Chondrocyte (in vitro differentiated cells): ENCODE measurements at regions not wholly inside any gene's neighbourhood (a gene's known extent, or its start where the extent isn't known, plus 50 kb on each side); places are given as distances from the start of the nearest gene placed in this dataset.

Experiments
- DNase-seq: peaks from one replicate; pipeline ENCODE4 v3.0.0; 2021; ENCODE audit warnings: mixed read lengths, low spot score
- H3K27ac Mint-ChIP-seq: one replicate; pipeline ENCODE4 v1.8.0; 2021; ENCODE audit warnings: mild to moderate bottlenecking, moderate library complexity, mixed read lengths; ENCODE audit not compliant: unreplicated experiment
- H3K27me3 Mint-ChIP-seq: 2 replicates; pipeline ENCODE4 v1.8.0; 2021; ENCODE audit warnings: low read depth, mixed read lengths
- H3K36me3 Mint-ChIP-seq: 2 replicates; pipeline ENCODE4 v1.8.0; 2021; ENCODE audit warnings: low read depth, mixed read lengths
- H3K4me1 Mint-ChIP-seq: 2 replicates; pipeline ENCODE4 v1.8.0; 2021; ENCODE audit warnings: low read depth, mild to moderate bottlenecking, mixed read lengths
- H3K4me3 Mint-ChIP-seq: one replicate; pipeline ENCODE4 v1.8.0; 2021; ENCODE audit warnings: mild to moderate bottlenecking, moderate library complexity, mixed read lengths; ENCODE audit not compliant: unreplicated experiment
- H3K9me3 Mint-ChIP-seq: 2 replicates; pipeline ENCODE4 v1.8.0; 2021; ENCODE audit warnings: low read depth, mixed read lengths
- TF ChIP-seq, protein P1 (sequence below): fragments of 200-600 bp; sonication (generic); IDR thresholded peaks from 2 replicates; pipeline ENCODE4 v1.5.0; 2021; ENCODE audit warnings: antibody characterized with exemption, mild to moderate bottlenecking, moderate library complexity

DNA sequence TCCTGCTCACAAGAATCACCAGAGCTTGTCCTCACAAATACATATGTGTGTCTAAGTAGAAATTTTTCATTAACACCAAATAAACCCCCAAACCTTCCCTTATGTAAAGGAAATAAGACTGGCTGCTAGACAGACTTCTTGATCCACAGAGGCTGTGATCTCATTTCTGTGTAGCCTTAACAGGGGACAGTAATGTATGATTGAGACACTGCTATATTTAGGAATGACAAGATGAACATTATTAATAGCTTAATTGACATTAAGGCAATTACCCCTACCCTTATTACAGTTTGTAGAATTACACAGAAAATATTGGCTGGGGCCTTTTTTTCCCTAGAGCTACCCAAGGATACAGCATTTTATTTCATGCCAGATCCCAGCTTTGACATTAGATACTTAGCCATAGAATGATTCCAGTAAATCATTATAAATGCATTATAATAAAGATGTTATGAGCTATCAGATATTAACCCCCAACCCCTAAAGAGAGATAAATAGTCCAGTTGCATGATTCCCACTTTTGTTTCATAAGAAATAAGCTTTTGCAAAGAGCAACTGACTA, 392.1 kb upstream of the HNRNPA3 start:
- no peaks in the 10 kb centered on the region for H3K36me3 Mint-ChIP-seq
- peaks cover 38% of the 10 kb centered on the region for H3K27me3 Mint-ChIP-seq
- H3K4me1 Mint-ChIP-seq: no peaks in the 10 kb centered on the region
- no peaks in the 10 kb centered on the region for H3K9me3 Mint-ChIP-seq
- DNase-seq: no peak
- no peak overlapping the region for H3K27ac Mint-ChIP-seq
- TF ChIP-seq, protein P1, sequence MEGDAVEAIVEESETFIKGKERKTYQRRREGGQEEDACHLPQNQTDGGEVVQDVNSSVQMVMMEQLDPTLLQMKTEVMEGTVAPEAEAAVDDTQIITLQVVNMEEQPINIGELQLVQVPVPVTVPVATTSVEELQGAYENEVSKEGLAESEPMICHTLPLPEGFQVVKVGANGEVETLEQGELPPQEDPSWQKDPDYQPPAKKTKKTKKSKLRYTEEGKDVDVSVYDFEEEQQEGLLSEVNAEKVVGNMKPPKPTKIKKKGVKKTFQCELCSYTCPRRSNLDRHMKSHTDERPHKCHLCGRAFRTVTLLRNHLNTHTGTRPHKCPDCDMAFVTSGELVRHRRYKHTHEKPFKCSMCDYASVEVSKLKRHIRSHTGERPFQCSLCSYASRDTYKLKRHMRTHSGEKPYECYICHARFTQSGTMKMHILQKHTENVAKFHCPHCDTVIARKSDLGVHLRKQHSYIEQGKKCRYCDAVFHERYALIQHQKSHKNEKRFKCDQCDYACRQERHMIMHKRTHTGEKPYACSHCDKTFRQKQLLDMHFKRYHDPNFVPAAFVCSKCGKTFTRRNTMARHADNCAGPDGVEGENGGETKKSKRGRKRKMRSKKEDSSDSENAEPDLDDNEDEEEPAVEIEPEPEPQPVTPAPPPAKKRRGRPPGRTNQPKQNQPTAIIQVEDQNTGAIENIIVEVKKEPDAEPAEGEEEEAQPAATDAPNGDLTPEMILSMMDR: no peak
- H3K4me3 Mint-ChIP-seq: no peak overlapping the region

DNA sequence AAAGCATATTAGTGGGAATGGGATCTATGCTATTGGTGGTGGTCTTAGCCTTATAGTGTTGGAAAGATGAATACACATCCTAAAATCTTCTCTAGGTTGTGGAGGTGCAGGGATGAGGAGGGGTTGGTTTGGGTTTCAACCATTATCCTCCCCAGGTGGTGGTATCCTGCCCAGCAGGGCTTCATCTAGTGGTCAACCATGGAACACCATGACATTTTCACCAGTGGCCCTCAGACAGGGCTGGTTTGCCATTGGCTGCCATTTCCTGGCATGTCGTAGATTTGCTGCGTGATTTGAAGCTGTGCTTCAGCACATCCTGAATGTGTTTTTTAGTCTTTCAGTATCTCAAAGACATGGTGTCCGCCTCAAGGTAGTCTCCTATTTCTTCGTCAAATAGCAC, 391.2 kb upstream of the HNRNPA3 start:
- TF ChIP-seq, protein P1: no peak
- DNase-seq: no peak
- no peaks in the 10 kb centered on the region for H3K9me3 Mint-ChIP-seq
- H3K4me3 Mint-ChIP-seq: no peak overlapping the region
- H3K27ac Mint-ChIP-seq: no peak overlapping the region
- H3K27me3 Mint-ChIP-seq: peaks cover 33% of the 10 kb centered on the region
- H3K4me1 Mint-ChIP-seq: no peaks in the 10 kb centered on the region
- H3K36me3 Mint-ChIP-seq: no peaks in the 10 kb centered on the region

DNA sequence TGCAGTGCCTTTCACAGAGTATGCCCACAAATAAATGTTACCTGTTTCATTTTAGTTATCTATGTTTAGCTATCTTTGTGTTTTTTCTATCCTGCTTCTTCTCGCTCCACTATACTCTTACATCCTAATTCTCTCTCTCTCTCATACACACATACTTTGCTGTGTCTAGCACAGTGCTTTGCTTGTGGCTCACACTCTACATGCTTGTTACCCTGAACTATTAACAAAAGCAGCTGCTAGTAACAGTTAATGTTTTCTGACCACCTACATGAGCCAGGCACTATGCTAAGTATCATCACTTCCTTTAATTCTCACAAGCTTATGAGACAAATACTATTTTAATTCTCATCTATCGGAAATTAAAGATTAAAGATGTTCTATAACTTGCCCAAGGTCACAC, 390.5 kb upstream of the HNRNPA3 start:
- no peaks in the 10 kb centered on the region for H3K36me3 Mint-ChIP-seq
- H3K27ac Mint-ChIP-seq: no peak overlapping the region
- no peaks in the 10 kb centered on the region for H3K4me1 Mint-ChIP-seq
- H3K4me3 Mint-ChIP-seq: no peak overlapping the region
- DNase-seq: no peak
- TF ChIP-seq, protein P1: no peak
- H3K27me3 Mint-ChIP-seq: peaks cover 38% of the 10 kb centered on the region
- H3K9me3 Mint-ChIP-seq: no peaks in the 10 kb centered on the region

GRCh38 chr2:176826356-176826755, 386.2 kb upstream of the HNRNPA3 start:
- Mint-ChIP-seq H3K27me3 (peaks cover 23% of the 10 kb centered on the region), H3K36me3 (no peaks in the 10 kb centered on the region), H3K4me3 (no peak overlapping the region), H3K4me1 (no peaks in the 10 kb centered on the region), H3K9me3 (no peaks in the 10 kb centered on the region), H3K27ac (no peak overlapping the region)
- DNase-seq: no peak
- TF ChIP-seq, protein P1: no peak

- TF ChIP-seq, protein P1: no peak
- Mint-ChIP-seq H3K9me3 (no peaks in the 10 kb centered on the region), H3K27ac (no peak overlapping the region), H3K27me3 (peaks cover 19% of the 10 kb centered on the region), H3K36me3 (no peaks in the 10 kb centered on the region), H3K4me3 (no peak overlapping the region), H3K4me1 (no peaks in the 10 kb centered on the region)
- DNase-seq: no peak
Measured at GRCh38 chr2:176826984-176827668, 385.5 kb upstream of the HNRNPA3 start.
